GM12892 (cell line): ENCODE measurements at regions not wholly inside any gene's neighbourhood (a gene's known extent, or its start where the extent isn't known, plus 50 kb on each side); places are given as distances from the start of the nearest gene placed in this dataset.

Experiments used
- POLR2A ChIP-seq: IDR thresholded peaks from 2 replicates; pipeline ENCODE4 v1.6.1; 2011; ENCODE audit warnings: low read depth, low read length, control low read depth
- POLR2AphosphoS5 ChIP-seq: IDR thresholded peaks from 2 replicates; pipeline ENCODE4 v1.6.1; 2011; ENCODE audit warnings: low read depth, low read length, control low read depth
- TAF1 ChIP-seq: IDR thresholded peaks from 2 replicates; pipeline ENCODE4 v1.6.1; 2011; ENCODE audit warnings: low read depth, mild to moderate bottlenecking, control low read depth, low read length, borderline replicate concordance

DNA sequence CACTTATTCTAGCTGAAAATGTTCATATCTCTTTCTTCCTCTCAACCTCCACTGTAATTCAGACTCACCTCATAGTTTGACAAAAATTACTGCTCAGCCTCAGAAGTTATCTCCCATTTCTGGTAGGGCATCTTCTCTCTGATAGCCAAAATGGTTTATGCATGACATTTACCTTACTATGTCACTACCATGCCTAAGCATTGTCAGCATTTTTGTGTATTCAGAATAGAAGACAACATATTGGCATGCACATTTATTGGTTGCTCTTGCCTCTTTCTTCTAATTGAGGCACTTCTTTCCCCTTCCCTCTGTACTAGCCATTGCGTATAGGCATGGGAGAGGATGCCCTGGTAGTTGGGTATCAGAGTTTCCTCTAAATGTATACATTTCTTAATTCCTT is 406.1 kb upstream of the DCC start:
- TF ChIP-seq POLR2AphosphoS5 (no peak), POLR2A (no peak), TAF1 (no peak)
